ENCODE measurements at regions not wholly inside any gene's neighbourhood (a gene's known extent, or its start where the extent isn't known, plus 50 kb on each side); places are given as distances from the start of the nearest gene placed in this dataset.

- Histone ChIP-seq H3K9ac (ENCODE audit: low read depth in 2 of 2, low read length in 2 of 2) (no peak overlapping the region), H3K36me3 (no peaks in the 10 kb centered on the region), H3K9me3 (no peaks in the 10 kb centered on the region), H3K4me3 (no peak overlapping the region), H3K4me1 (no peaks in the 10 kb centered on the region), H3K27ac (no peak overlapping the region), H3K27me3 (no peaks in the 10 kb centered on the region)
- no peak for TF ChIP-seq CTCF (IDR thresholded peaks at IDR 0.05)
- no peak for DNase-seq
- intact Hi-C loops (cut with DNase I): no loop called here
Measured at GRCh38 chr4:38241541-38241940, 281.3 kb downstream of the PTTG2 start.

- Histone ChIP-seq H3K4me3 (no peak overlapping the region), H3K9me3 (no peaks in the 10 kb centered on the region), H3K4me1 (no peaks in the 10 kb centered on the region), H3K36me3 (no peaks in the 10 kb centered on the region), H3K9ac (ENCODE audit: low read depth in 2 of 2, low read length in 2 of 2) (no peak overlapping the region), H3K27me3 (no peaks in the 10 kb centered on the region), H3K27ac (no peak overlapping the region)
- intact Hi-C loops (cut with DNase I): no loop called here
- TF ChIP-seq CTCF (IDR thresholded peaks at IDR 0.05): no peak
- DNase-seq: no peak
Measured at GRCh38 chr4:38242101-38242500, 281.9 kb downstream of the PTTG2 start.

GRCh38 chr4:38242822-38243387 lies 282.7 kb downstream of the PTTG2 start:
- Histone ChIP-seq H3K36me3 (no peaks in the 10 kb centered on the region), H3K4me1 (no peaks in the 10 kb centered on the region), H3K4me3 (no peak overlapping the region), H3K9ac (ENCODE audit: low read depth in 2 of 2, low read length in 2 of 2) (peak overlapping the region in 1 of 2 donors; percentile 28), H3K27ac (peak overlapping the region; percentile 67), H3K9me3 (no peaks in the 10 kb centered on the region), H3K27me3 (no peaks in the 10 kb centered on the region)
- no peak for DNase-seq
- intact Hi-C loops (cut with DNase I): no loop called here
- no peak for TF ChIP-seq CTCF (IDR thresholded peaks at IDR 0.05)

GRCh38 chr4:38243388-38244053 lies 283.3 kb downstream of the PTTG2 start:
- Histone ChIP-seq H3K9ac (ENCODE audit: low read depth in 2 of 2, low read length in 2 of 2) (peak overlapping the region in 1 of 2 donors; percentile 28), H3K4me3 (no peak overlapping the region), H3K27me3 (no peaks in the 10 kb centered on the region), H3K4me1 (no peaks in the 10 kb centered on the region), H3K9me3 (no peaks in the 10 kb centered on the region), H3K36me3 (no peaks in the 10 kb centered on the region), H3K27ac (peak overlapping the region; percentile 67)
- TF ChIP-seq CTCF (IDR thresholded peaks at IDR 0.05): no peak
- DNase-seq: no peak
- intact Hi-C loops (cut with DNase I): no loop called here

GRCh38 chr4:38254825-38255224 lies 294.6 kb downstream of the PTTG2 start:
- TF ChIP-seq CTCF (IDR thresholded peaks at IDR 0.05): no peak
- Histone ChIP-seq H3K27ac (no peak overlapping the region), H3K4me1 (no peaks in the 10 kb centered on the region), H3K4me3 (no peak overlapping the region), H3K27me3 (no peaks in the 10 kb centered on the region), H3K9me3 (no peaks in the 10 kb centered on the region), H3K9ac (ENCODE audit: low read depth in 2 of 2, low read length in 2 of 2) (no peak overlapping the region), H3K36me3 (no peaks in the 10 kb centered on the region)
- no peak for DNase-seq
- intact Hi-C loops (cut with DNase I): no loop called here

Measured in colonic mucosa (tissue), 4 donors.